PC-3 (cell line): ENCODE measurements at regions not wholly inside any gene's neighbourhood (a gene's known extent, or its start where the extent isn't known, plus 50 kb on each side); places are given as distances from the start of the nearest gene placed in this dataset.

Experiments
- EZH2 ChIP-seq: fragments of 300-600 bp; sonication (generic); IDR thresholded peaks from one replicate; pipeline ENCODE4 v1.6.1; 2017; ENCODE audit warnings: antibody characterized with exemption, mild to moderate bottlenecking, low read length; ENCODE audit not compliant: unreplicated experiment
- EZH2phosphoT487 ChIP-seq: fragments of 300-600 bp; sonication (generic); IDR thresholded peaks from 2 replicates; pipeline ENCODE4 v1.6.1; 2018; ENCODE audit warnings: mild to moderate bottlenecking, antibody characterized with exemption, low read length, borderline replicate concordance
- TF ChIP-seq, protein P1 (sequence below): fragments of 300-600 bp; sonication (generic); conservative IDR thresholded peaks from 2 replicates; pipeline ENCODE4 v1.5.1; 2017; ENCODE audit warnings: antibody characterized with exemption, low read depth, mild to moderate bottlenecking, low read length

DNA sequence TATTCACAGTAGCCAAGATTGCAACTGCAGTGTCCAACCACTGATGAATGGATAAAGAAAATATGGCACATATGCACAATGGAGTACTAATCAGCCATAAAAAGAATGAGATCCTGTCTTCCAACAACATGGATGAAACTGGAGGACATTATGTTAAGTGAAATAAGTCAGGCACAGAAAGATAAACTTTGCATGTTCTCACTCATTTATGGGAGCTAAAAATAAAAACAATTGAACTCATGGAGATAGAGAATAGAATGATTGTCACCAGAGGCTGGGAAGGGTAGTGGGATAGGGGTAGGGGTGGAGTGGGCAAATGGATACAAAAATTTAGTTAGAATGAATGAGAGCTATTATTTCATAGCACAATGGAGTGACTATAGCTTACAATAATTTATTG is 305.5 kb upstream of the ETAA1 start:
- TF ChIP-seq, protein P1, sequence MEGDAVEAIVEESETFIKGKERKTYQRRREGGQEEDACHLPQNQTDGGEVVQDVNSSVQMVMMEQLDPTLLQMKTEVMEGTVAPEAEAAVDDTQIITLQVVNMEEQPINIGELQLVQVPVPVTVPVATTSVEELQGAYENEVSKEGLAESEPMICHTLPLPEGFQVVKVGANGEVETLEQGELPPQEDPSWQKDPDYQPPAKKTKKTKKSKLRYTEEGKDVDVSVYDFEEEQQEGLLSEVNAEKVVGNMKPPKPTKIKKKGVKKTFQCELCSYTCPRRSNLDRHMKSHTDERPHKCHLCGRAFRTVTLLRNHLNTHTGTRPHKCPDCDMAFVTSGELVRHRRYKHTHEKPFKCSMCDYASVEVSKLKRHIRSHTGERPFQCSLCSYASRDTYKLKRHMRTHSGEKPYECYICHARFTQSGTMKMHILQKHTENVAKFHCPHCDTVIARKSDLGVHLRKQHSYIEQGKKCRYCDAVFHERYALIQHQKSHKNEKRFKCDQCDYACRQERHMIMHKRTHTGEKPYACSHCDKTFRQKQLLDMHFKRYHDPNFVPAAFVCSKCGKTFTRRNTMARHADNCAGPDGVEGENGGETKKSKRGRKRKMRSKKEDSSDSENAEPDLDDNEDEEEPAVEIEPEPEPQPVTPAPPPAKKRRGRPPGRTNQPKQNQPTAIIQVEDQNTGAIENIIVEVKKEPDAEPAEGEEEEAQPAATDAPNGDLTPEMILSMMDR: no peak
- TF ChIP-seq EZH2 (no peak), EZH2phosphoT487 (no peak)
